ENCODE measurements at regions not wholly inside any gene's neighbourhood (a gene's known extent, or its start where the extent isn't known, plus 50 kb on each side); places are given as distances from the start of the nearest gene placed in this dataset.

GRCh38 chr2:103103678-103104077, 341.8 kb downstream of the TMEM182 start:
- DNase-seq (no peak), ATAC-seq (no peak)
- no peaks in the 10 kb centered on the region for H3K27me3 Mint-ChIP-seq

GRCh38 chr2:103119352-103119751, 357.5 kb downstream of the TMEM182 start:
- H3K4me1 Mint-ChIP-seq: no peaks in the 10 kb centered on the region
- H3K36me3 Mint-ChIP-seq (ENCODE audit: low read depth): no peaks in the 10 kb centered on the region
- no peak overlapping the region for H3K27ac Mint-ChIP-seq
- H3K4me3 Mint-ChIP-seq: no peak overlapping the region
- no peak for ATAC-seq
- H3K27me3 Mint-ChIP-seq: no peaks in the 10 kb centered on the region
- DNase-seq: no peak
- H3K9me3 Mint-ChIP-seq: no peaks in the 10 kb centered on the region

More at GRCh38 chr2:103103678-103104077, 341.8 kb downstream of the TMEM182 start:
- no peak overlapping the region for H3K27ac Mint-ChIP-seq
- H3K9me3 Mint-ChIP-seq: no peaks in the 10 kb centered on the region
- no peaks in the 10 kb centered on the region for H3K4me1 Mint-ChIP-seq
- H3K4me3 Mint-ChIP-seq: no peak overlapping the region
- H3K36me3 Mint-ChIP-seq (ENCODE audit: low read depth): no peaks in the 10 kb centered on the region

- Mint-ChIP-seq H3K27ac (no peak overlapping the region), H3K4me1 (no peaks in the 10 kb centered on the region), H3K27me3 (no peaks in the 10 kb centered on the region), H3K9me3 (no peaks in the 10 kb centered on the region), H3K4me3 (no peak overlapping the region), H3K36me3 (ENCODE audit: low read depth) (no peaks in the 10 kb centered on the region)
- no peak for DNase-seq
- no peak for ATAC-seq
Observed at GRCh38 chr2:103121106-103121505, 359.3 kb downstream of the TMEM182 start.

- no peaks in the 10 kb centered on the region for H3K4me1 Mint-ChIP-seq
- H3K36me3 Mint-ChIP-seq (ENCODE audit: low read depth): no peaks in the 10 kb centered on the region
- H3K4me3 Mint-ChIP-seq: no peak overlapping the region
- no peaks in the 10 kb centered on the region for H3K9me3 Mint-ChIP-seq
- no peaks in the 10 kb centered on the region for H3K27me3 Mint-ChIP-seq
- no peak overlapping the region for H3K27ac Mint-ChIP-seq
- DNase-seq (no peak), ATAC-seq (no peak)
Observed at GRCh38 chr2:103123516-103123915, 361.7 kb downstream of the TMEM182 start.

- no peak overlapping the region for H3K4me3 Mint-ChIP-seq
- no peaks in the 10 kb centered on the region for H3K36me3 Mint-ChIP-seq (ENCODE audit: low read depth)
- H3K4me1 Mint-ChIP-seq: peaks cover 4% of the 10 kb centered on the region
- ATAC-seq: no peak
- H3K27me3 Mint-ChIP-seq: no peaks in the 10 kb centered on the region
- no peak for DNase-seq
- H3K9me3 Mint-ChIP-seq: peaks cover 6% of the 10 kb centered on the region
- no peak overlapping the region for H3K27ac Mint-ChIP-seq
Observed at GRCh38 chr2:103130857-103131256, 369.0 kb downstream of the TMEM182 start.

- Mint-ChIP-seq H3K36me3 (ENCODE audit: low read depth) (no peaks in the 10 kb centered on the region), H3K4me1 (peaks cover 4% of the 10 kb centered on the region), H3K4me3 (no peak overlapping the region), H3K27ac (no peak overlapping the region), H3K27me3 (no peaks in the 10 kb centered on the region), H3K9me3 (peaks cover 10% of the 10 kb centered on the region)
- DNase-seq: peak; percentile 2
- no peak for ATAC-seq
Observed at GRCh38 chr2:103132536-103133217, 370.8 kb downstream of the TMEM182 start.

GRCh38 chr2:103135679-103136078, 373.8 kb downstream of the TMEM182 start:
- Mint-ChIP-seq H3K27ac (no peak overlapping the region), H3K27me3 (no peaks in the 10 kb centered on the region), H3K9me3 (peaks cover 12% of the 10 kb centered on the region), H3K4me3 (no peak overlapping the region), H3K4me1 (peaks cover 4% of the 10 kb centered on the region), H3K36me3 (ENCODE audit: low read depth) (no peaks in the 10 kb centered on the region)
- ATAC-seq (no peak), DNase-seq (no peak)

- ATAC-seq (no peak), DNase-seq (no peak)
- H3K4me3 Mint-ChIP-seq: no peak overlapping the region
- peaks cover 15% of the 10 kb centered on the region for H3K9me3 Mint-ChIP-seq
- H3K4me1 Mint-ChIP-seq: no peaks in the 10 kb centered on the region
- H3K27me3 Mint-ChIP-seq: no peaks in the 10 kb centered on the region
- no peak overlapping the region for H3K27ac Mint-ChIP-seq
- no peaks in the 10 kb centered on the region for H3K36me3 Mint-ChIP-seq (ENCODE audit: low read depth)
Observed at GRCh38 chr2:103138123-103138901, 376.5 kb downstream of the TMEM182 start.

- H3K4me1 Mint-ChIP-seq: no peaks in the 10 kb centered on the region
- peaks cover 15% of the 10 kb centered on the region for H3K9me3 Mint-ChIP-seq
- no peak overlapping the region for H3K4me3 Mint-ChIP-seq
- DNase-seq (no peak), ATAC-seq (no peak)
- H3K36me3 Mint-ChIP-seq (ENCODE audit: low read depth): no peaks in the 10 kb centered on the region
- H3K27me3 Mint-ChIP-seq: no peaks in the 10 kb centered on the region
- H3K27ac Mint-ChIP-seq: no peak overlapping the region
Observed at GRCh38 chr2:103139628-103140268, 377.9 kb downstream of the TMEM182 start.

GRCh38 chr2:103144837-103145236, 383.0 kb downstream of the TMEM182 start:
- Mint-ChIP-seq H3K4me1 (no peaks in the 10 kb centered on the region), H3K9me3 (peaks cover 3% of the 10 kb centered on the region), H3K27me3 (no peaks in the 10 kb centered on the region), H3K4me3 (no peak overlapping the region), H3K36me3 (ENCODE audit: low read depth) (no peaks in the 10 kb centered on the region), H3K27ac (no peak overlapping the region)
- no peak for DNase-seq
- no peak for ATAC-seq

GRCh38 chr2:103145739-103146138, 383.9 kb downstream of the TMEM182 start:
- Mint-ChIP-seq H3K27ac (no peak overlapping the region), H3K9me3 (peaks cover 3% of the 10 kb centered on the region), H3K4me1 (no peaks in the 10 kb centered on the region), H3K27me3 (no peaks in the 10 kb centered on the region), H3K36me3 (ENCODE audit: low read depth) (no peaks in the 10 kb centered on the region), H3K4me3 (no peak overlapping the region)
- ATAC-seq (no peak), DNase-seq (no peak)

GRCh38 chr2:103151046-103151445, 389.2 kb downstream of the TMEM182 start:
- H3K27ac Mint-ChIP-seq: no peak overlapping the region
- no peak overlapping the region for H3K4me3 Mint-ChIP-seq
- DNase-seq (no peak), ATAC-seq (no peak)
- no peaks in the 10 kb centered on the region for H3K9me3 Mint-ChIP-seq
- no peaks in the 10 kb centered on the region for H3K4me1 Mint-ChIP-seq
- H3K36me3 Mint-ChIP-seq (ENCODE audit: low read depth): no peaks in the 10 kb centered on the region
- H3K27me3 Mint-ChIP-seq: peaks cover 2% of the 10 kb centered on the region

GRCh38 chr2:103152556-103152955, 390.7 kb downstream of the TMEM182 start:
- H3K4me3 Mint-ChIP-seq: no peak overlapping the region

GRCh38 chr2:103153580-103154284, 391.9 kb downstream of the TMEM182 start:
- H3K4me1 Mint-ChIP-seq: no peaks in the 10 kb centered on the region
- H3K27ac Mint-ChIP-seq: no peak overlapping the region
- no peak overlapping the region for H3K4me3 Mint-ChIP-seq
- DNase-seq (no peak), ATAC-seq (no peak)
- H3K36me3 Mint-ChIP-seq (ENCODE audit: low read depth): no peaks in the 10 kb centered on the region
- H3K9me3 Mint-ChIP-seq: no peaks in the 10 kb centered on the region
- peaks cover 2% of the 10 kb centered on the region for H3K27me3 Mint-ChIP-seq

More at GRCh38 chr2:103152556-103152955, 390.7 kb downstream of the TMEM182 start:
- Mint-ChIP-seq H3K27me3 (peaks cover 2% of the 10 kb centered on the region), H3K4me1 (no peaks in the 10 kb centered on the region), H3K9me3 (no peaks in the 10 kb centered on the region), H3K36me3 (ENCODE audit: low read depth) (no peaks in the 10 kb centered on the region), H3K27ac (no peak overlapping the region)
- ATAC-seq: no peak
- DNase-seq: no peak

Data from activated naive CD8-positive, alpha-beta T cell treated with anti-CD3 and anti-CD28 coated beads, Interleukin-2, amount 50 U/mL, for 24 hours (primary cell).